Astrocyte (in vitro differentiated cells and primary cell): ENCODE measurements at regions not wholly inside any gene's neighbourhood (a gene's known extent, or its start where the extent isn't known, plus 50 kb on each side); places are given as distances from the start of the nearest gene placed in this dataset.

Experiments
- DNase-seq: peaks from one replicate; pipeline ENCODE4 v3.0.0-alpha.2; 2010; ENCODE audit warnings: low read depth
- FAIRE-seq: peaks from 2 replicates; lab custom pipeline; 2011; peaks lifted over from hg19 to GRCh38; lab: Jason Lieb, UNC
- H2AFZ ChIP-seq: 2 replicates; pipeline ENCODE4 v1.6.0; 2012; ENCODE audit warnings: low read depth, low read length, inconsistent platforms
- H3K27ac ChIP-seq: 2 replicates; pipeline ENCODE4 v1.5.1; 2011; ENCODE audit warnings: low read depth, low read length, inconsistent platforms
- H3K27me3 ChIP-seq: 2 replicates; pipeline ENCODE4 v1.6.0; 2011; ENCODE audit warnings: low read length, inconsistent platforms; ENCODE audit not compliant: insufficient read depth
- H3K36me3 ChIP-seq: 2 replicates; pipeline ENCODE4 v1.5.1; 2011; ENCODE audit warnings: low read length, inconsistent platforms; ENCODE audit not compliant: insufficient read depth
- H3K4me1 ChIP-seq: 2 replicates; pipeline ENCODE4 v1.5.1; 2011; ENCODE audit warnings: low read length, inconsistent platforms; ENCODE audit not compliant: insufficient read depth
- H3K4me2 ChIP-seq: 2 replicates; pipeline ENCODE4 v1.6.0; 2012; ENCODE audit warnings: low read length, inconsistent platforms
- H3K4me3 ChIP-seq: 2 replicates; pipeline ENCODE4 v1.5.1; 2011; ENCODE audit warnings: low read depth, mild to moderate bottlenecking, low read length, inconsistent platforms; ENCODE audit not compliant: insufficient read depth
- H3K79me2 ChIP-seq: 2 replicates; pipeline ENCODE4 v1.6.0; 2012; ENCODE audit warnings: mild to moderate bottlenecking, low read length, inconsistent platforms; ENCODE audit not compliant: insufficient read depth
- H3K9ac ChIP-seq: 2 replicates; pipeline ENCODE4 v1.6.0; 2012; ENCODE audit warnings: mild to moderate bottlenecking, low read length, inconsistent platforms
- H3K9me3 ChIP-seq: 2 replicates; pipeline ENCODE4 v1.5.1; 2012; ENCODE audit warnings: low read depth, mild to moderate bottlenecking, low read length, inconsistent platforms; ENCODE audit not compliant: insufficient read depth
- H4K20me1 ChIP-seq: 2 replicates; pipeline ENCODE4 v1.6.0; 2012; ENCODE audit warnings: low read length, inconsistent platforms; ENCODE audit not compliant: insufficient read depth
- H3K27ac Mint-ChIP-seq: one replicate; pipeline ENCODE4 v1.8.0; 2021; ENCODE audit warnings: mild to moderate bottlenecking, mixed read lengths; ENCODE audit not compliant: unreplicated experiment
- H3K27me3 Mint-ChIP-seq: one replicate; pipeline ENCODE4 v1.8.0; 2021; ENCODE audit warnings: low read depth, mixed read lengths; ENCODE audit not compliant: unreplicated experiment
- H3K36me3 Mint-ChIP-seq: one replicate; pipeline ENCODE4 v1.8.0; 2021; ENCODE audit warnings: low read depth, mixed read lengths; ENCODE audit not compliant: unreplicated experiment
- H3K4me1 Mint-ChIP-seq: one replicate; pipeline ENCODE4 v1.8.0; 2021; ENCODE audit warnings: low read depth, mixed read lengths; ENCODE audit not compliant: unreplicated experiment
- H3K4me3 Mint-ChIP-seq: one replicate; pipeline ENCODE4 v1.8.0; 2021; ENCODE audit warnings: mild to moderate bottlenecking, moderate library complexity, mixed read lengths; ENCODE audit not compliant: unreplicated experiment
- H3K9me3 Mint-ChIP-seq: one replicate; pipeline ENCODE4 v1.8.0; 2021; ENCODE audit warnings: mild to moderate bottlenecking, mixed read lengths; ENCODE audit not compliant: unreplicated experiment
- EZH2 ChIP-seq: IDR thresholded peaks from 2 replicates; pipeline ENCODE4 v1.6.1; 2012; ENCODE audit warnings: mild to moderate bottlenecking, low read length, inconsistent platforms; ENCODE audit not compliant: insufficient read depth
- TF ChIP-seq, protein P1 (sequence below): IDR thresholded peaks from 2 replicates; pipeline ENCODE4 v1.5.1; 2011; ENCODE audit warnings: low read depth, mild to moderate bottlenecking, inconsistent platforms, low read length, moderate library complexity; ENCODE audit not compliant: insufficient read depth

DNA sequence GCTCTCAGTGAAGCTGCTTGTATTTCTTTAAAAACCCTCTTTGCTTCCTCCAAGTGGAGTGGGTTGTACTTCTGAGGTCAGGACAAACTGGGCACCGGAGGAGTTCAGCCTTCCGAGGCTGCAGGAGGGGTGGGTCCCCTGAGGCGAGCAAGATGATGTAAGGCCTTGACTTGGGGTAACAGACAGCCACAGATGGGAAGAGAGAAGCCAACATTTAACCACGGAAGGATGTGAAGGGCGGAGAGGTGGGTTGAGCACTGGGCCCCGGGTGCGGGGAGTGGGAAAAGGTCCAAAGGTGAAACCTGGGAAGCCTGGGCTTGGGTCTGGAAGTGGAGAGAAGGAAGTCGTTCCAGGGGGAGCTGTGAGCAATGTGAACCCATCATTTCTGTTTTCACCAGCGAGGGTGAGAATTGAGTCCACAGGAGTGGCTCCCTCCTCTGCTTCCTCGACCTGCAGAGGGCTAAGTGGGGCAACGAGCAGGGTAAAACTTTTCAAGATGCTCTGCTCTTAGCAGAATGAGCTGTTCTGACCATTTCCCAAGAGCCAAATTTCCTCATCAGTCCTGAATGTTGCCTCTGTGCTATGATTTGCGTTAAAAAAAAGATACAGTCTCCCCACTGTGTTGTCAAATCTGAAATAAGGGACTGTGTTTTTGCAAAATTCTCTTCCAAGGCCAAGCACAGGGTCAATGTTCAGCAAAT lies 137.7 kb upstream of the CRHR1 start:
- Histone ChIP-seq H3K4me2 (no peak overlapping the region), H3K79me2 (no peaks in the 10 kb centered on the region), H3K27ac (no peak overlapping the region), H4K20me1 (no peaks in the 10 kb centered on the region), H3K4me1 (no peaks in the 10 kb centered on the region), H3K4me3 (no peak overlapping the region), H3K9ac (no peak overlapping the region), H3K9me3 (no peaks in the 10 kb centered on the region), H2AFZ (no peak overlapping the region), H3K27me3 (peaks cover 8% of the 10 kb centered on the region), H3K36me3 (no peaks in the 10 kb centered on the region)
- peaks cover 7% of the 10 kb centered on the region for H3K27me3 Mint-ChIP-seq
- H3K9me3 Mint-ChIP-seq = no peaks in the 10 kb centered on the region
- TF ChIP-seq, protein P1, sequence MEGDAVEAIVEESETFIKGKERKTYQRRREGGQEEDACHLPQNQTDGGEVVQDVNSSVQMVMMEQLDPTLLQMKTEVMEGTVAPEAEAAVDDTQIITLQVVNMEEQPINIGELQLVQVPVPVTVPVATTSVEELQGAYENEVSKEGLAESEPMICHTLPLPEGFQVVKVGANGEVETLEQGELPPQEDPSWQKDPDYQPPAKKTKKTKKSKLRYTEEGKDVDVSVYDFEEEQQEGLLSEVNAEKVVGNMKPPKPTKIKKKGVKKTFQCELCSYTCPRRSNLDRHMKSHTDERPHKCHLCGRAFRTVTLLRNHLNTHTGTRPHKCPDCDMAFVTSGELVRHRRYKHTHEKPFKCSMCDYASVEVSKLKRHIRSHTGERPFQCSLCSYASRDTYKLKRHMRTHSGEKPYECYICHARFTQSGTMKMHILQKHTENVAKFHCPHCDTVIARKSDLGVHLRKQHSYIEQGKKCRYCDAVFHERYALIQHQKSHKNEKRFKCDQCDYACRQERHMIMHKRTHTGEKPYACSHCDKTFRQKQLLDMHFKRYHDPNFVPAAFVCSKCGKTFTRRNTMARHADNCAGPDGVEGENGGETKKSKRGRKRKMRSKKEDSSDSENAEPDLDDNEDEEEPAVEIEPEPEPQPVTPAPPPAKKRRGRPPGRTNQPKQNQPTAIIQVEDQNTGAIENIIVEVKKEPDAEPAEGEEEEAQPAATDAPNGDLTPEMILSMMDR = no peak
- no peaks in the 10 kb centered on the region for H3K36me3 Mint-ChIP-seq
- FAIRE-seq = no peak
- DNase-seq = no peak
- peaks cover 3% of the 10 kb centered on the region for H3K4me1 Mint-ChIP-seq
- no peak overlapping the region for H3K4me3 Mint-ChIP-seq
- H3K27ac Mint-ChIP-seq = no peak overlapping the region

DNA sequence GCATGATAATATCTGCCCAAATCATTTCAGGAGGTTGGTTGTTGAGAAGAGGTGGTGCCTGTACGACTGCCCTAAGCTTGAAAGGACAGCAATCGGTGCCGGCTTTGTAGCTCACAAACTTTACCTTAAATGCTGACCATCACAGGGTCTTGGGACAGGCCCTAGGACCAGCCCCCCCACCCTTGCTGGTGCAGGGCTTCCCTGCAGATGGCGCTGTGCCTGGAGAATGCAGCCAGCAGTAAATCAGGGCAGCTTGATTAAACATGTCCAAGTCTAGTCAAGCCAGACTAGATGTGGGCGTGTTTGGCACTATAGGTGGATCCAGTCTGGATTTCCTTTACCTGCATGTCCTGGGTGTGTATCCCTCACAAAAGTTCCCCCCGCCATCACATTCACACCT lies 135.5 kb upstream of the CRHR1 start:
- FAIRE-seq = no peak
- peaks cover 3% of the 10 kb centered on the region for H3K4me1 Mint-ChIP-seq
- no peaks in the 10 kb centered on the region for H3K4me1 ChIP-seq
- H3K9me3 Mint-ChIP-seq = no peaks in the 10 kb centered on the region
- no peaks in the 10 kb centered on the region for H3K36me3 Mint-ChIP-seq
- H3K4me3 Mint-ChIP-seq = no peak overlapping the region
- peaks cover 9% of the 10 kb centered on the region for H3K27me3 Mint-ChIP-seq
- no peak overlapping the region for H3K27ac ChIP-seq
- no peak overlapping the region for H3K9ac ChIP-seq
- no peaks in the 10 kb centered on the region for H3K79me2 ChIP-seq
- no peaks in the 10 kb centered on the region for H4K20me1 ChIP-seq
- DNase-seq = no peak
- no peak overlapping the region for H3K4me2 ChIP-seq
- no peak overlapping the region for H3K4me3 ChIP-seq
- H2AFZ ChIP-seq = no peak overlapping the region
- no peaks in the 10 kb centered on the region for H3K36me3 ChIP-seq
- H3K9me3 ChIP-seq = no peaks in the 10 kb centered on the region
- peaks cover 8% of the 10 kb centered on the region for H3K27me3 ChIP-seq
- TF ChIP-seq EZH2 = no peak
- TF ChIP-seq, protein P1 = no peak
- H3K27ac Mint-ChIP-seq = no peak overlapping the region

DNA sequence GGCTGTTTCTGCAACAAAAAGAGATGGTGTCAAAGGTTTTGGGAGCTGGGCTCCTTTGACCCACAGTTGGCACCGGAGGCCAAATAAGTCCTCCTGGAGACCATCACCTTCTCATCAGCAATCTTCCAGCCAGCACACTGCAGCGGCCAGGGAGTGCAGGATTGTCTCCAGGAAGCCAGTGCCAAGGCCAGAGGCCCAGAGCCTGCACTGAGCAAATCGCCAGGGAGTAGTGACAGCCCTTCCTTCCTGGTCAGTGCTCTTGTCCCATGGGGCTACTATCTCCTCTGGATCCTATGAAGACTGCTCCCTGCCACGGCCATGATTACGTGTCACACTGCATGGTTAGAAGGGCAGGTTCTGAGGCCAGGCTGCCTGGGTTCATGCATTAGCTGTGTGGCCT lies 134.3 kb upstream of the CRHR1 start:
- H3K27ac Mint-ChIP-seq = no peak overlapping the region
- H3K36me3 Mint-ChIP-seq = no peaks in the 10 kb centered on the region
- H3K27me3 ChIP-seq = peaks cover 8% of the 10 kb centered on the region
- no peak overlapping the region for H3K4me3 ChIP-seq
- no peak for DNase-seq
- no peaks in the 10 kb centered on the region for H3K9me3 ChIP-seq
- H3K4me2 ChIP-seq = no peak overlapping the region
- H3K9me3 Mint-ChIP-seq = no peaks in the 10 kb centered on the region
- H2AFZ ChIP-seq = no peak overlapping the region
- H3K4me1 ChIP-seq = no peaks in the 10 kb centered on the region
- H3K9ac ChIP-seq = no peak overlapping the region
- FAIRE-seq = no peak
- no peak for TF ChIP-seq EZH2
- no peaks in the 10 kb centered on the region for H3K79me2 ChIP-seq
- peaks cover 3% of the 10 kb centered on the region for H3K4me1 Mint-ChIP-seq
- no peaks in the 10 kb centered on the region for H4K20me1 ChIP-seq
- H3K4me3 Mint-ChIP-seq = no peak overlapping the region
- no peaks in the 10 kb centered on the region for H3K36me3 ChIP-seq
- peaks cover 12% of the 10 kb centered on the region for H3K27me3 Mint-ChIP-seq
- no peak overlapping the region for H3K27ac ChIP-seq
